Thoracic aorta (tissue), 2 donors: ENCODE measurements at regions not wholly inside any gene's neighbourhood (a gene's known extent, or its start where the extent isn't known, plus 50 kb on each side); places are given as distances from the start of the nearest gene placed in this dataset.

Experiments
- ATAC-seq: fragments of 150-250 bp; one replicate; pipeline ENCODE4 v1.8.0; 2017; ENCODE audit warnings: low read depth; ENCODE audit not compliant: insufficient number of reproducible peaks, low FRiP score
- DNase-seq: peaks from one replicate; pipeline ENCODE4 v3.0.0-alpha.2; 2020; ENCODE audit warnings: low spot score
- H3K27ac ChIP-seq, 2 donors: fragments of 200-600 bp; sonication (generic); 1 replicate in 1 of 2; 2 replicates in 1 of 2; pipeline ENCODE4 v1.5.1; 2016; ENCODE audit warnings: mild to moderate bottlenecking in 2 of 2, moderate library complexity in 2 of 2
- H3K27me3 ChIP-seq: fragments of 200-600 bp; sonication (generic); replicated peaks from 2 replicates; pipeline ENCODE4 v1.6.0; 2016; ENCODE audit warnings: mild to moderate bottlenecking; ENCODE audit not compliant: insufficient read depth
- H3K36me3 ChIP-seq: fragments of 200-600 bp; sonication (generic); one replicate; pipeline ENCODE4 v1.5.1; 2016
- H3K4me1 ChIP-seq, 2 donors: fragments of 200-600 bp; sonication (generic); 1 replicate in 1 of 2; 2 replicates in 1 of 2; pipeline versions ENCODE4 v1.5.1 to v1.6.0; 2016; ENCODE audit warnings: low read depth in 2 of 2, mild to moderate bottlenecking in 1 of 2; ENCODE audit not compliant: control insufficient read depth in 1 of 2
- H3K4me3 ChIP-seq: fragments of 200-600 bp; sonication (generic); 2 replicates; pipeline ENCODE4 v1.5.1; 2016; ENCODE audit warnings: mild to moderate bottlenecking
- H3K9me3 ChIP-seq: fragments of 200-600 bp; sonication (generic); 2 replicates; pipeline ENCODE4 v1.5.1; 2016
- TF ChIP-seq, protein P1 (sequence below): fragments of 200-600 bp; sonication (generic); IDR thresholded peaks from one replicate; pipeline ENCODE4 v1.5.1; 2019; ENCODE audit warnings: antibody characterized with exemption

GRCh38 chr12:22993609-22994315 lies 368.8 kb downstream of the ETNK1 start:
- no peak overlapping the region for H3K4me3 ChIP-seq

GRCh38 chr12:22994316-22994675 lies 369.3 kb downstream of the ETNK1 start:
- no peak overlapping the region for H3K4me3 ChIP-seq
- no peaks in the 10 kb centered on the region for H3K27me3 ChIP-seq
- peaks cover 7% of the 10 kb centered on the region for H3K9me3 ChIP-seq
- H3K4me1 ChIP-seq = no peaks in the 10 kb centered on the region
- TF ChIP-seq, protein P1, sequence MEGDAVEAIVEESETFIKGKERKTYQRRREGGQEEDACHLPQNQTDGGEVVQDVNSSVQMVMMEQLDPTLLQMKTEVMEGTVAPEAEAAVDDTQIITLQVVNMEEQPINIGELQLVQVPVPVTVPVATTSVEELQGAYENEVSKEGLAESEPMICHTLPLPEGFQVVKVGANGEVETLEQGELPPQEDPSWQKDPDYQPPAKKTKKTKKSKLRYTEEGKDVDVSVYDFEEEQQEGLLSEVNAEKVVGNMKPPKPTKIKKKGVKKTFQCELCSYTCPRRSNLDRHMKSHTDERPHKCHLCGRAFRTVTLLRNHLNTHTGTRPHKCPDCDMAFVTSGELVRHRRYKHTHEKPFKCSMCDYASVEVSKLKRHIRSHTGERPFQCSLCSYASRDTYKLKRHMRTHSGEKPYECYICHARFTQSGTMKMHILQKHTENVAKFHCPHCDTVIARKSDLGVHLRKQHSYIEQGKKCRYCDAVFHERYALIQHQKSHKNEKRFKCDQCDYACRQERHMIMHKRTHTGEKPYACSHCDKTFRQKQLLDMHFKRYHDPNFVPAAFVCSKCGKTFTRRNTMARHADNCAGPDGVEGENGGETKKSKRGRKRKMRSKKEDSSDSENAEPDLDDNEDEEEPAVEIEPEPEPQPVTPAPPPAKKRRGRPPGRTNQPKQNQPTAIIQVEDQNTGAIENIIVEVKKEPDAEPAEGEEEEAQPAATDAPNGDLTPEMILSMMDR = no peak
- no peaks in the 10 kb centered on the region for H3K36me3 ChIP-seq
- ATAC-seq = no peak
- no peak for DNase-seq
- H3K27ac ChIP-seq = no peak overlapping the region

More at GRCh38 chr12:22993609-22994315, 368.8 kb downstream of the ETNK1 start:
- DNase-seq (no peak), ATAC-seq (no peak)
- no peak overlapping the region for H3K27ac ChIP-seq
- no peaks in the 10 kb centered on the region for H3K4me1 ChIP-seq
- no peaks in the 10 kb centered on the region for H3K36me3 ChIP-seq
- H3K9me3 ChIP-seq = peaks cover 3% of the 10 kb centered on the region
- no peaks in the 10 kb centered on the region for H3K27me3 ChIP-seq
- TF ChIP-seq, protein P1 = no peak

- DNase-seq = no peak
- TF ChIP-seq, protein P1 = no peak
- no peak for ATAC-seq
- no peaks in the 10 kb centered on the region for H3K36me3 ChIP-seq
- H3K27ac ChIP-seq = no peak overlapping the region
- peaks cover 7 to 26% of the 10 kb centered on the region in 2 donors for H3K4me1 ChIP-seq
- H3K27me3 ChIP-seq = no peaks in the 10 kb centered on the region
- peaks cover 7% of the 10 kb centered on the region for H3K9me3 ChIP-seq
- H3K4me3 ChIP-seq = no peak overlapping the region
Measured at GRCh38 chr12:23001487-23001886, 376.5 kb downstream of the ETNK1 start.

- H3K4me3 ChIP-seq = no peak overlapping the region
- no peak for DNase-seq
- H3K36me3 ChIP-seq = no peaks in the 10 kb centered on the region
- H3K27ac ChIP-seq = no peak overlapping the region
- ATAC-seq = no peak
- H3K4me1 ChIP-seq = peaks cover 13 to 35% of the 10 kb centered on the region in 2 donors
- TF ChIP-seq, protein P1 = no peak
- no peaks in the 10 kb centered on the region for H3K27me3 ChIP-seq
- H3K9me3 ChIP-seq = peaks cover 7% of the 10 kb centered on the region
Measured at GRCh38 chr12:23002381-23002780, 377.4 kb downstream of the ETNK1 start.

DNA sequence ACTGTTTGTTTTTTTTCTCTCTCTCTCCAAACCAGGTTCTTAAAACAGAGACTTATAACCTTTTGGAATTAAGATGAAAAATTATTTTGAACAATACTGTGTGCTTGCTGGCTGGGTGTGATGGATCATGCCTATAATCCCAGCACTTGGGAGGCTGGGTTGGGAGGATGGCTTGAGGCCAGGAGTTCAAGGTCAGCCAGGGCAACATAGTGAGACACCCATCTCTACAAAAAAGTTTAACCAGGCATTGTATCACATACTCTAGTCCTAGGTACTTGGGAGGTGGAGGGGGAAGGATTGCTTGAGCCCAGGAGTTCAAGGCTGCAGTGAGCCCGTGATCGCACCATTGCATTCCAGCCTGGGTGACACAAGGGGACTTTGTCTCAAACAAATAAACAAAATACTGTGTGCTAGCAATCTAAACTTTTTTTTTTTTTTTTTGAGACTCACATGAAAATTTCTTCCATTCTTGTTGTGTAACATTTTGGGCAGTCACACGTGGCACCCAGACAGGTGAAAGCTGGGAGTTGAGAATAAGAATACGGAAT lies 379.6 kb downstream of the ETNK1 start:
- Histone ChIP-seq H3K27ac (peak overlapping the region in 1 of 2 donors; percentile 26), H3K4me1 (peaks cover 16 to 54% of the 10 kb centered on the region in 2 donors), H3K4me3 (no peak overlapping the region), H3K27me3 (no peaks in the 10 kb centered on the region), H3K9me3 (no peaks in the 10 kb centered on the region), H3K36me3 (no peaks in the 10 kb centered on the region)
- DNase-seq = no peak
- ATAC-seq = no peak
- TF ChIP-seq, protein P1 = no peak
